ENCODE measurements at regions not wholly inside any gene's neighbourhood (a gene's known extent, or its start where the extent isn't known, plus 50 kb on each side); places are given as distances from the start of the nearest gene placed in this dataset.

DNA sequence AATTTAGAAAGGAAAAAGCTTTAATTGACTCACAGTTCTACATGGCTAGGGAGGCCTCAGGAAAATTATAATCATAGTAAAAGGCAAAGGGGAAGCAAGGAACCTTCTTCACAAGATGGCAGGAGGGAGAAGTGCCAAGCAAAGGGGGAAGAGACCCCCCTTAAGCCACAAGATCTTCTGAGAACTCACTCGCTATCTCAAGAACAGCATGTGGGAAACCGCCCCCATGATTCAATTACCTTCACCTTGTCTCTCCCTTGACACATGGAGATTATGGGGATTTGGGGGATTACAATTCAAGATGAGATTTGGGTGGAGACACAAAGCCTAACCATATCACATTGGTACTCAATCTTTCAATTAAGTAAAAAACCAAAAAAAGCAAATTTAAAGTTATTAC lies 1778.7 kb upstream of the MIR17HG start:
- DNase-seq (ENCODE audit: low read depth in 4 of 6, low spot score in 6 of 6), result no peak
- Histone ChIP-seq H3K36me3 (ENCODE audit: control insufficient read depth, insufficient read depth, low read length) (no peaks in the 10 kb centered on the region), H3K4me3 (ENCODE audit: low read depth, low read length) (no peak overlapping the region), H3K4me1 (ENCODE audit: control insufficient read depth, insufficient read depth, low read length) (no peaks in the 10 kb centered on the region), H3K27me3 (ENCODE audit: control insufficient read depth, insufficient read depth, low read length) (no peaks in the 10 kb centered on the region), H3K27ac (ENCODE audit: low read depth, low read length) (no peak overlapping the region), H3K9me3 (ENCODE audit: control insufficient read depth, insufficient read depth, low read length) (no peaks in the 10 kb centered on the region)
- WGBS (ENCODE audit: insufficient coverage), result no CpG with 5 or more reads among the region's 2 CpGs

DNA sequence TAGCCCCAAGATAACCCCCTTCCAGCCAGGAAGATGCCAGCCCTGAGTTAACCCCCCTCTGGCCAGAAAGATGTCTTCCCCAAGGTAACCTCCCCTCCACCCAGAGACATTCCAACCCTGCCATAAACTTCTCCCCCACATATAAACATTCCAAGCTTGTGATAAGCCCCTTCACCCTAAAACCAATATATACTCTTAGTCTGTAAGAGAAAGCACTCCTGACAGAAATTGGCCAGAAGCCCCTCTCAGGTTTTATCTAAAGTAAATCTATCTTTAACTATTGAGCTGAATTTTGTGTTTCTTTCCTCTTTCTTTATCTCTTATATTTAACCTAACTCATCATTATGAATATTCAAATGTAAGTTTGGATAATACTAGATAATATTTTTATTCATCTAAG lies 1775.8 kb upstream of the MIR17HG start:
- no peak for DNase-seq (ENCODE audit: low read depth in 4 of 6, low spot score in 6 of 6)
- no peaks in the 10 kb centered on the region for H3K27me3 ChIP-seq (ENCODE audit: control insufficient read depth, insufficient read depth, low read length)
- H3K27ac ChIP-seq (ENCODE audit: low read depth, low read length), result no peak overlapping the region
- no peak overlapping the region for H3K4me3 ChIP-seq (ENCODE audit: low read depth, low read length)
- H3K36me3 ChIP-seq (ENCODE audit: control insufficient read depth, insufficient read depth, low read length), result no peaks in the 10 kb centered on the region
- H3K4me1 ChIP-seq (ENCODE audit: control insufficient read depth, insufficient read depth, low read length), result no peaks in the 10 kb centered on the region
- H3K9me3 ChIP-seq (ENCODE audit: control insufficient read depth, insufficient read depth, low read length), result no peaks in the 10 kb centered on the region

DNA sequence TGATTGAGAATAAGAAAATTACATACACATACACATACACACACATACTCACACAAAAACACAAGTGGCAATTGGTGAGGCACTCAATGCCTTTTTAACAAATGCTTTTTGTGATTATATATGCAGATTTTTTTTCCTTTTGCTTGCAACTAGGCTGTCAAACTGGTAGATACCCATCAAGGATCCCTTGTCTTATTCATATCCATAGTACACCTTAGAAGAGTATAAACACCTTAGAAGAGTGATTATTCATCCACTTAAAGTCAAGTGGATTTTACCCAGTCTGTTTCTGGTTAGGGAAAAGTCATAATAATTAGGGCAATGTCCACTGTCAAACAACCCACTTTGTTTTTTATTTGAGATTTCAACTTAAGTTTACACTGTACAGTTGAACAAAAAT lies 1773.4 kb upstream of the MIR17HG start:
- Histone ChIP-seq H3K4me1 (ENCODE audit: control insufficient read depth, insufficient read depth, low read length) (no peaks in the 10 kb centered on the region), H3K9me3 (ENCODE audit: control insufficient read depth, insufficient read depth, low read length) (no peaks in the 10 kb centered on the region), H3K4me3 (ENCODE audit: low read depth, low read length) (no peak overlapping the region), H3K36me3 (ENCODE audit: control insufficient read depth, insufficient read depth, low read length) (no peaks in the 10 kb centered on the region), H3K27me3 (ENCODE audit: control insufficient read depth, insufficient read depth, low read length) (no peaks in the 10 kb centered on the region), H3K27ac (ENCODE audit: low read depth, low read length) (no peak overlapping the region)
- DNase-seq (ENCODE audit: low read depth in 4 of 6, low spot score in 6 of 6), result no peak

DNA sequence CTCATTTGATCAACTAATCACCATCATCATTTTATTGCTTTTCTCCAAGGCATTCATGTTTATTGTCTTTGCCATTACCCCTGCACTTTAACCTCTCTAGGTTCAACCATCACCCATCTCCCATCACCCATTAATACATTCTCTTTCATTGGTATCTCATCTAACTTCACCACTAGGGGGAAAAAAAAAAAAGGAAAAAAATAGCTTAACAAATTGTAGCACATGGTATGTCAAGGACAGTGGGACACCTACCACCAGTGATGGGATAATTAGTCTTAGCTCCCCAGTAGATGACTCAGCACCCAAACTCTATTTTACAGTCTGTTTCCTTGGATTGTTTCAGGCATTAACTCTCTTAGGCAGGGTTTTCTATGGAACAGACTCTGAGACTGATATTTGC lies 1770.2 kb upstream of the MIR17HG start:
- H3K4me3 ChIP-seq (ENCODE audit: low read depth, low read length), result no peak overlapping the region
- H3K27ac ChIP-seq (ENCODE audit: low read depth, low read length), result no peak overlapping the region
- H3K9me3 ChIP-seq (ENCODE audit: control insufficient read depth, insufficient read depth, low read length), result no peaks in the 10 kb centered on the region
- no peak for DNase-seq (ENCODE audit: low read depth in 4 of 6, low spot score in 6 of 6)
- no peaks in the 10 kb centered on the region for H3K27me3 ChIP-seq (ENCODE audit: control insufficient read depth, insufficient read depth, low read length)
- H3K36me3 ChIP-seq (ENCODE audit: control insufficient read depth, insufficient read depth, low read length), result no peaks in the 10 kb centered on the region
- H3K4me1 ChIP-seq (ENCODE audit: control insufficient read depth, insufficient read depth, low read length), result no peaks in the 10 kb centered on the region

DNA sequence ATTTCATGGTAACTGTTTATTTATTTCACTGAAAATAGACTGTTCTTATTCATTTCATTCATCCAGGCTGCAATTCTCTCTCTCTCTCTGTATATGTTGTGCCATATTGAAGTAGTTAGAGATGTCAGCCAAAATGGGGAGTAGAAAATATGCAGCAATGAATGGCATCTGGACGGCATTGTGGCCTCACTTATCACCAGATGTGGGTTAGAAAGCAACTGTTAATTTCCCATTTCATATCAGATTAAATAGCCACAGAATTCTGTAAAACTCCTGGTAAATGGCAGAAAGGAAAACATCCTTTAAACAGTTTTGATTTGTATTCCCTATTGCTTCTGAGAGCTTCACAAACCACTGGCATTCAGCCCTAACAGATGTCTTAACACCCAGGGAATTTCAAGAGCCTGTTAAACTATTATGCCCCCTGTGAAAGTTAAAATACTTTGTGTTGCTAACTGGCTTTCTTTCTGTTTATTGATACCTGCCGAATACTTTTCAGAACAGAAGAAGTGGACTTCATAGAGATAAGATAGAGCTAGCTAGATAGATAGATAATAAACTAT lies 1763.3 kb upstream of the MIR17HG start:
- H3K4me3 ChIP-seq (ENCODE audit: low read depth, low read length), result no peak overlapping the region
- WGBS (ENCODE audit: insufficient coverage), result no CpG with 5 or more reads among the region's 2 CpGs
- peak in 3 of 6 donors; percentile 2 to 51 (median 15) for DNase-seq (ENCODE audit: low read depth in 4 of 6, low spot score in 6 of 6)

DNA sequence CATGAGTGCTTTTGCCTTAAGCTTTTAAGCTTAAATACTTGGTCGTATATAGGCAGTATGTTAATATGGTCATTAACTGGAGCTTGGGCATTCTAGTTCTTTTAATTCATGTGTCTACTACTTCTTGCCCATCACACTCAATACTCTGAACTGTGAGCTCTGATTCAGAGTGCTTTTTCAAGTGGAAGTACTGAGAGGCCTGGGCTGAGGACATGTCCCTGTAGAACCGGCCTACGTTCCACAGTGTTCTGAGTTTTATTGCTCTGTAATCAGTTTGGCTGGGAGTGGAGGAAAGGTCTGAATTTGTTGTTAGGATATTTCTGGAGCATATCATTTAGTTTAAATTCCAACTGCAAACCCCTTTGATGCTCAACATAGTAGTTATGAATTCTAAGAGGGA lies 1744.8 kb upstream of the MIR17HG start:
- no CpG with 5 or more reads among the region's 3 CpGs for WGBS (ENCODE audit: insufficient coverage)
- DNase-seq (ENCODE audit: low read depth in 4 of 6, low spot score in 6 of 6), result no peak
- Histone ChIP-seq H3K27me3 (ENCODE audit: control insufficient read depth, insufficient read depth, low read length) (no peaks in the 10 kb centered on the region), H3K36me3 (ENCODE audit: control insufficient read depth, insufficient read depth, low read length) (no peaks in the 10 kb centered on the region), H3K9me3 (ENCODE audit: control insufficient read depth, insufficient read depth, low read length) (peaks cover 4% of the 10 kb centered on the region), H3K4me1 (ENCODE audit: control insufficient read depth, insufficient read depth, low read length) (no peaks in the 10 kb centered on the region), H3K4me3 (ENCODE audit: low read depth, low read length) (no peak overlapping the region), H3K27ac (ENCODE audit: low read depth, low read length) (no peak overlapping the region)

More for the DNA sequence above, 1763.3 kb upstream of the MIR17HG start:
- Histone ChIP-seq H3K9me3 (ENCODE audit: control insufficient read depth, insufficient read depth, low read length) (no peaks in the 10 kb centered on the region), H3K36me3 (ENCODE audit: control insufficient read depth, insufficient read depth, low read length) (no peaks in the 10 kb centered on the region), H3K4me1 (ENCODE audit: control insufficient read depth, insufficient read depth, low read length) (no peaks in the 10 kb centered on the region), H3K27me3 (ENCODE audit: control insufficient read depth, insufficient read depth, low read length) (no peaks in the 10 kb centered on the region), H3K27ac (ENCODE audit: low read depth, low read length) (no peak overlapping the region)

DNA sequence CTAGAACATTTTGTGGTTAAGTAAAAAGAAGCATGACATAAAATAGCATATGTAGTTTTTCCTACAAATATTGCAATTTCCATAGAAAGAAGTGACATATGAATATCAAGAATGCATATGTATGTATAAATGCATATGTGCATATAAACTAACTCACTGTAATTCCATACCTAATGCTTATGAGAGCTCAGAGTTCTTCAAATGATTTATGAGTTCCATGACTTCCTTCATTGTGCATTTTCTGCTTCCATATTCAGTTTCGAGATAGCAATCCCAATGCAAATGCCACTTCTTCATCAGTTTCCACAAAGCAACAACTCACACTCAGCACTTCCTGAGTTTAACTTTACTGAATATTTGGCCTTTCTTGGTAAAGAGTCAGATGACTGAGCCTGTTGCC lies 1744.3 kb upstream of the MIR17HG start:
- 100% methylated on average over 1 of the region's 1 CpG for WGBS (ENCODE audit: insufficient coverage)

DNA sequence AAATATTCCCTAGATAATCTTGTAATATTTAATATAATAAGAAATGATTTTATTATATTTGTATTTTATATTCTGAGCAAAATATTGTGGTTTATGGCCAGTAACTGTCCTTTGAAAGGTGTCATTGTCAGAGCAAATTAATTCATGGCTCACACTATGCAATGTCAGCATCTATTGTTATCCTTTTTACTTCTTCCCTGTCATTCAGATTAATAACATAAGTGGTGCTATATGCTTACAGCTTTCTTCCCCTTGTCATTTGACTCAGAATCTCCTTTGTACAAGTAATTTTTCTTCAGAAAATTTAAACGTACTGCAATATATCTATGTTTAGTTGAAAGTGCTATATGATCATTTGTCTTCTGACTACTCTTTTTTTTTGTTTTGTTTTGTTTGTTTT lies 1738.2 kb upstream of the MIR17HG start:
- peak in 1 of 6 donors; percentile 5 for DNase-seq (ENCODE audit: low read depth in 4 of 6, low spot score in 6 of 6)
- no peaks in the 10 kb centered on the region for H3K27me3 ChIP-seq (ENCODE audit: control insufficient read depth, insufficient read depth, low read length)
- H3K36me3 ChIP-seq (ENCODE audit: control insufficient read depth, insufficient read depth, low read length), result no peaks in the 10 kb centered on the region
- WGBS (ENCODE audit: insufficient coverage), result no CpG with 5 or more reads among the region's 1 CpG
- H3K4me3 ChIP-seq (ENCODE audit: low read depth, low read length), result no peak overlapping the region
- H3K9me3 ChIP-seq (ENCODE audit: control insufficient read depth, insufficient read depth, low read length), result peaks cover 4% of the 10 kb centered on the region
- no peak overlapping the region for H3K27ac ChIP-seq (ENCODE audit: low read depth, low read length)
- H3K4me1 ChIP-seq (ENCODE audit: control insufficient read depth, insufficient read depth, low read length), result no peaks in the 10 kb centered on the region

More for the DNA sequence above, 1744.3 kb upstream of the MIR17HG start:
- Histone ChIP-seq H3K4me3 (ENCODE audit: low read depth, low read length) (no peak overlapping the region), H3K9me3 (ENCODE audit: control insufficient read depth, insufficient read depth, low read length) (peaks cover 4% of the 10 kb centered on the region), H3K27me3 (ENCODE audit: control insufficient read depth, insufficient read depth, low read length) (no peaks in the 10 kb centered on the region), H3K4me1 (ENCODE audit: control insufficient read depth, insufficient read depth, low read length) (no peaks in the 10 kb centered on the region), H3K27ac (ENCODE audit: low read depth, low read length) (no peak overlapping the region), H3K36me3 (ENCODE audit: control insufficient read depth, insufficient read depth, low read length) (no peaks in the 10 kb centered on the region)
- no peak for DNase-seq (ENCODE audit: low read depth in 4 of 6, low spot score in 6 of 6)

DNA sequence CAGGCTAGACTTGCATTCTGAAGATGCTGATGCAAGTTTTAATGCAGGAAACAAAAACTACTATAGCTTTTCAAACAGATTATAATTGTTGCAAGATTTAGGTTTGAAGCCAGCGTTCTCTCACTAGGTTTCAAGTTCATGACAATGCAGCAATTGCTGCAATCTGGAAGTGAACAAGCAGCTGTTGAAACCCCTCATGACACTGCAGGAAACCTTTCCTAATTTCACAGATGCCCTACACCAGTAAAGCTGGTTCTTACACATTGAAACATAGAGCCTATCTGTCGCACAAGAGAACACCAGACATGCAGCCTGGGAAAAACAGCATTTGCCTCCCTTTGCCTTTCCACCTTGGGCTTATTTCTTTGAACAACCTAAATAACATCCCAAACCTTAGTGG lies 1737.2 kb upstream of the MIR17HG start:
- Histone ChIP-seq H3K9me3 (ENCODE audit: control insufficient read depth, insufficient read depth, low read length) (peaks cover 4% of the 10 kb centered on the region), H3K4me3 (ENCODE audit: low read depth, low read length) (no peak overlapping the region), H3K27ac (ENCODE audit: low read depth, low read length) (no peak overlapping the region), H3K36me3 (ENCODE audit: control insufficient read depth, insufficient read depth, low read length) (no peaks in the 10 kb centered on the region), H3K27me3 (ENCODE audit: control insufficient read depth, insufficient read depth, low read length) (no peaks in the 10 kb centered on the region), H3K4me1 (ENCODE audit: control insufficient read depth, insufficient read depth, low read length) (no peaks in the 10 kb centered on the region)
- peak in 1 of 6 donors; percentile 38 for DNase-seq (ENCODE audit: low read depth in 4 of 6, low spot score in 6 of 6)
- WGBS (ENCODE audit: insufficient coverage), result 67% methylated on average over 1 of the region's 2 CpGs

DNA sequence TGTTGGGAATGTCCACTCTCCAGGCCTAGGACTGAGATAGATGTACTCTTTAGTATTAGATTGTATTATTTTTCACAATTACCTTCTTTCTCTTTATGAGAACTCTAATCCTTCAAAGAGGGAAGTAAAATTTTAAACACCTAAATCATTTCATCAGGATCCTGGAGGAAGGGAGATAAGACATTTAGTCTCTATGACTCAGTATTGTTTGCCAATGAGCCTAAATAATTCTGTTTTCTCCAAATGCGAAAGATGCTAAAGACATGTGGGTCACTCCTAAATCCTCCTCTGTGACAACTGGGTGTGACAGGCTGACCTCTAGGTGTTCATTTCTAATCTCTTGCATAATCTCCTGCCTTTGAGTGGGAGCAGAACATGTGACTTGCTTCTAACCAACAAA lies 1736.6 kb upstream of the MIR17HG start:
- H3K4me3 ChIP-seq (ENCODE audit: low read depth, low read length), result no peak overlapping the region
- no peaks in the 10 kb centered on the region for H3K36me3 ChIP-seq (ENCODE audit: control insufficient read depth, insufficient read depth, low read length)
- H3K27me3 ChIP-seq (ENCODE audit: control insufficient read depth, insufficient read depth, low read length), result no peaks in the 10 kb centered on the region
- peaks cover 4% of the 10 kb centered on the region for H3K9me3 ChIP-seq (ENCODE audit: control insufficient read depth, insufficient read depth, low read length)
- no CpG with 5 or more reads among the region's 1 CpG for WGBS (ENCODE audit: insufficient coverage)
- H3K27ac ChIP-seq (ENCODE audit: low read depth, low read length), result no peak overlapping the region
- H3K4me1 ChIP-seq (ENCODE audit: control insufficient read depth, insufficient read depth, low read length), result no peaks in the 10 kb centered on the region
- no peak for DNase-seq (ENCODE audit: low read depth in 4 of 6, low spot score in 6 of 6)

Measured in spinal cord (tissue), 9 donors.